Smooth muscle cell (in vitro differentiated cells): ENCODE measurements at regions not wholly inside any gene's neighbourhood (a gene's known extent, or its start where the extent isn't known, plus 50 kb on each side); places are given as distances from the start of the nearest gene placed in this dataset.
"Not testable (repeated sequence)": the region's sequence is repeated elsewhere in the genome, so short reads cannot be mapped to it uniquely, and the experiment has no call there.

Source experiments
- DNase-seq: peaks from one replicate; lab custom pipeline; 2025; ENCODE audit not compliant: unreplicated experiment; lab: John Stamatoyannopoulos, UW
- H2AFZ ChIP-seq: fragments of 200-600 bp; sonication (generic); 2 replicates; pipeline ENCODE4 v1.6.0; 2016; ENCODE audit warnings: antibody characterized with exemption, low read depth, mild to moderate bottlenecking
- H3F3A ChIP-seq: fragments of 200-600 bp; sonication (generic); 2 replicates; pipeline ENCODE4 v1.6.0; 2017; ENCODE audit warnings: antibody characterized with exemption, low read depth
- H3K27ac ChIP-seq: fragments of 200-600 bp; sonication (generic); 2 replicates; pipeline ENCODE4 v1.5.1; 2016; ENCODE audit warnings: low read depth, mild to moderate bottlenecking
- H3K27me3 ChIP-seq: fragments of 200-600 bp; sonication (generic); 2 replicates; pipeline ENCODE4 v1.6.1; 2016; ENCODE audit warnings: low read depth, mild to moderate bottlenecking
- H3K36me3 ChIP-seq: fragments of 200-600 bp; sonication (generic); 2 replicates; pipeline ENCODE4 v1.5.1; 2016; ENCODE audit warnings: low read depth
- H3K4me1 ChIP-seq: fragments of 200-600 bp; sonication (generic); 2 replicates; pipeline ENCODE4 v1.5.1; 2016; ENCODE audit warnings: low read depth
- H3K4me2 ChIP-seq: fragments of 200-600 bp; sonication (generic); 2 replicates; pipeline ENCODE4 v1.6.0; 2016; ENCODE audit warnings: mild to moderate bottlenecking
- H3K4me3 ChIP-seq: fragments of 200-600 bp; sonication (generic); 2 replicates; pipeline ENCODE4 v1.5.1; 2016; ENCODE audit warnings: mild to moderate bottlenecking
- H3K79me2 ChIP-seq: fragments of 200-600 bp; sonication (generic); 2 replicates; pipeline ENCODE4 v1.6.0; 2016; ENCODE audit warnings: low read depth, mild to moderate bottlenecking
- H3K9ac ChIP-seq: fragments of 200-600 bp; sonication (generic); 2 replicates; pipeline ENCODE4 v1.6.0; 2016; ENCODE audit warnings: low read depth
- H3K9me3 ChIP-seq: fragments of 200-600 bp; sonication (generic); replicated peaks from 2 replicates; pipeline ENCODE4 v1.5.1; 2016; ENCODE audit warnings: low read depth
- H4K20me1 ChIP-seq: fragments of 200-600 bp; sonication (generic); 2 replicates; pipeline ENCODE4 v1.6.0; 2016; ENCODE audit warnings: low read depth
- CTCF ChIP-seq: fragments of 200-600 bp; sonication (generic); IDR thresholded peaks from 2 replicates; pipeline ENCODE4 v1.5.1; 2017; ENCODE audit warnings: borderline replicate concordance, mild to moderate bottlenecking, antibody characterized with exemption; ENCODE audit not compliant: insufficient read depth, poor library complexity, severe bottlenecking
- WGBS: methylation state at CpG from one replicate; pipeline ENCODE4 v1.1.7; 2016; ENCODE audit warnings: low lambda C conversion rate; 5-methylcytosine and 5-hydroxymethylcytosine counted together

DNA sequence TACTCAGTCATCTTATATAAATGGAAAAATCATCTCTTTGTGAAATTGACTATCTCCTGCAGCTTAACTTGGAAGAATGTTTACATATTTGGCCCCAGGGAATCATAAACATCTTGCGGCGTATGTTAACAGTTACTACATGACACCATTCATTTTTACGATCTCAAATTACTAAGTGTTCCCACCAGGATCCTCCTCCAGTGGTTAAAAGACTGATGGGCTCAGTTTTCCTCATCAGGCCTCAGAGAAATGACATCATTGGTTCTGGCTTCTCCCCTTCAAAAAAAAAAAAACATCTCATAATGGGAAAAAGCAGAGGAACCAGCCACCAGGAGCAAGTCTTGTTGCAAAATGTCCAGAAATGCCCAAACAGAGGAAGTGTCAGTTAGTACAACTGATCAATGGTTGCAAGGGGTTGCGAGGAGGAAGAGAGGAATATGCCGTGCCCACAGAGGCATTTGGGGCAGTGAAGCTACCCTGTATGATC, 70.5 kb upstream of the LIPC start:
- no peaks in the 10 kb centered on the region for H3K36me3 ChIP-seq
- H3K4me2 ChIP-seq, result peak overlapping the region; percentile 56
- H3K9ac ChIP-seq, result no peak overlapping the region
- no peak for TF ChIP-seq CTCF
- H4K20me1 ChIP-seq, result no peaks in the 10 kb centered on the region
- peak overlapping the region; percentile 69 for H3K27ac ChIP-seq
- no peak for DNase-seq
- no peak overlapping the region for H2AFZ ChIP-seq
- H3K9me3 ChIP-seq, result no peaks in the 10 kb centered on the region
- no peaks in the 10 kb centered on the region for H3K79me2 ChIP-seq
- peaks cover 16% of the 10 kb centered on the region for H3F3A ChIP-seq
- WGBS, result 18% methylated on average over 5 of the region's 5 CpGs
- H3K4me1 ChIP-seq, result no peaks in the 10 kb centered on the region
- H3K27me3 ChIP-seq, result no peaks in the 10 kb centered on the region
- H3K4me3 ChIP-seq, result no peak overlapping the region

- H3K9me3 ChIP-seq, result no peaks in the 10 kb centered on the region
- H3K79me2 ChIP-seq, result no peaks in the 10 kb centered on the region
- DNase-seq, result no peak
- H3K9ac ChIP-seq, result no peak overlapping the region
- peaks cover 16% of the 10 kb centered on the region for H3F3A ChIP-seq
- peak overlapping the region; percentile 56 for H3K4me2 ChIP-seq
- no peaks in the 10 kb centered on the region for H4K20me1 ChIP-seq
- H3K4me3 ChIP-seq, result no peak overlapping the region
- H3K4me1 ChIP-seq, result no peaks in the 10 kb centered on the region
- H3K27me3 ChIP-seq, result no peaks in the 10 kb centered on the region
- H3K36me3 ChIP-seq, result no peaks in the 10 kb centered on the region
- 64% methylated on average over 6 of the region's 6 CpGs for WGBS
- H3K27ac ChIP-seq, result peak overlapping the region; percentile 69
- no peak overlapping the region for H2AFZ ChIP-seq
- TF ChIP-seq CTCF, result no peak
Measured at GRCh38 chr15:58362262-58362922, 69.4 kb upstream of the LIPC start.

DNA sequence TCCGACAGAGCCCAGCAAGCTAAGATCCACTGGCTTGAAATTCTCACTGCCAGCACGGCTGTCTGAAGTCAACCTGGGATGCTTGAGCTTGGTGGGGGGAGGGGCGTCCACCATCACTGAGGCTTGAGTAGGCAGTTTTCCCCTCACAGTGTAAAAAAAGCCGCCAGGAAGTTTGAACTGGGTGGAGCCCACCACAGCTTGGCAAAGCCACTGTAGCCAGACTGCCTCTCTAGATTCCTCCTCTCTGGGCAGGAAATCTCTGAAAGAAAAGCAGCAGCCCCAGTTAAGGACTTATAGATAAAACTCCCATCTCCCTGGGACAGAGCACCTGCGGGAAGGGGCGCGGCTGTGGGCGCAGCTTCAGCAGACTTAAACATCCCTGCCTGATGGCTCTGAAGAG, 68.7 kb upstream of the LIPC start:
- H3F3A ChIP-seq, result peaks cover 16% of the 10 kb centered on the region
- H3K27me3 ChIP-seq, H3K9me3 ChIP-seq, H3K4me3 ChIP-seq, H3K79me2 ChIP-seq, H3K36me3 ChIP-seq, H2AFZ ChIP-seq, H3K4me1 ChIP-seq, DNase-seq, H4K20me1 ChIP-seq, H3K9ac ChIP-seq, H3K27ac ChIP-seq, H3K4me2 ChIP-seq: not testable (repeated sequence)
- WGBS, result 91% methylated on average over 8 of the region's 8 CpGs

GRCh38 chr15:58363673-58364072, 68.1 kb upstream of the LIPC start:
- H3K9me3 ChIP-seq, H4K20me1 ChIP-seq, H3K36me3 ChIP-seq, H3K4me1 ChIP-seq, H3K9ac ChIP-seq, H3K27me3 ChIP-seq, DNase-seq, H3K27ac ChIP-seq, H3K4me3 ChIP-seq, H2AFZ ChIP-seq, H3K79me2 ChIP-seq, H3K4me2 ChIP-seq: not testable (repeated sequence)
- WGBS, result 95% methylated on average over 6 of the region's 6 CpGs
- H3F3A ChIP-seq, result peaks cover 16% of the 10 kb centered on the region

DNA sequence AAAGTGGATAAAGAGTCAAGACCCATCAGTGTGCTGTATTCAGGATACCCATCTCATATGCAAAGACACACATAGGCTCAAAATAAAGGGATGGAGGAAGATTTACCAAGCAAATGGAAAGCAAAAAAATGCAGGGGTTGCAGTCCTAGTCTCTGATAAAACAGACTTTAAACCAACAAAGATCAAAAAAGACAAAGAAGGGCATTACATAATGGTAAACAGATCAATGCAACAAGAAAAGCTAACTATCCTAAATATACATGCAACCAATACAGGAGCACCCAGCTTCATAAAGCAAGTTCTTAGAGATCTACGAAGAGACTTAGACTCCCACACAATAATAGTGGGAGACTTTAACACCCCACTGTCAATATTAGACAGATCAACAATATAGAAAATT, 66.7 kb upstream of the LIPC start:
- H3K4me3 ChIP-seq, result not testable (repeated sequence)

More for the DNA sequence above, 66.7 kb upstream of the LIPC start:
- not testable (repeated sequence) for H3K79me2 ChIP-seq, H2AFZ ChIP-seq, H3K27ac ChIP-seq, H3F3A ChIP-seq, H3K4me1 ChIP-seq, H3K27me3 ChIP-seq, H4K20me1 ChIP-seq, H3K9me3 ChIP-seq, DNase-seq, H3K9ac ChIP-seq, H3K36me3 ChIP-seq, H3K4me2 ChIP-seq
- 90% methylated on average over 1 of the region's 1 CpG for WGBS
